HEK293T (cell line): ENCODE measurements at regions not wholly inside any gene's neighbourhood (a gene's known extent, or its start where the extent isn't known, plus 50 kb on each side); places are given as distances from the start of the nearest gene placed in this dataset.

Source experiments
- FOXM1 ChIP-seq: fragments of 450-650 bp; IDR thresholded peaks from 2 replicates; pipeline ENCODE4 v1.6.1; 2017; ENCODE audit warnings: mild to moderate bottlenecking, borderline replicate concordance
- HDGF ChIP-seq: fragments of 450-650 bp; IDR thresholded peaks from 2 replicates; pipeline ENCODE4 v1.6.1; 2017; ENCODE audit warnings: antibody characterized with exemption, borderline replicate concordance
- L3MBTL2 ChIP-seq: fragments of 450-650 bp; conservative IDR thresholded peaks from 2 replicates; pipeline ENCODE4 v1.6.1; 2016; ENCODE audit warnings: mild to moderate bottlenecking
- LEF1 ChIP-seq: fragments of 450-650 bp; IDR thresholded peaks from 2 replicates; pipeline ENCODE4 v1.6.1; 2017; ENCODE audit warnings: mild to moderate bottlenecking, borderline replicate concordance
- SP1 ChIP-seq: fragments of 450-650 bp; IDR thresholded peaks from 2 replicates; pipeline ENCODE4 v1.6.1; 2017

DNA sequence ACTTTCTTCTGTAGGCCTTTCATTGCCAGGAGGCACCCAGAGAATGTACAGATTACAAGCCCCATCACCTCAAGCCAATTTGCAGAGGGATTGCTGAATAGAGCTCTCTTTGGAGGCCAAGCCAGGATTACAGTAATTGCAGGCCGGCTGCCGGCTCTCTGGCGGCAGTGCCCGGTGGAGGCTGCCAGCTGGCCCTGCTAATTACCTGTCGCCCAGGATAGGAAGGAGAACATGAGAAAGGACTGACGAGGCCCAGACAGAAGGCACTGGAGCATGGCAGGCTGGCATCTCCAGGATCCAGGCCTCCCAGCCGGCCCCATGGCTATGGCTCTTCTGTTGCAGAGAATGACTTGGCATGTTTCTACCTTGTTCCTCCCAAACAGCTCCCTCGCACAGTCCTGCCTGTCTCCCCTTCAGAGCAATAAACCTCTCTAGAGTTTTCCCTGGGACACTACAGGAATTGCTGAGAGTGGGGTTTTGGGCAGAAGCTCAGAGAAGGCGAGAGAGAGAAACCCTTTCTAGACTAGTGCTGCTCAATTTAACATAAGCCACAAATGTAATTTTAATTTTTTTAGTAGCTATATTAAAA, 273.6 kb upstream of the PROK2 start:
- no peak for TF ChIP-seq FOXM1
- TF ChIP-seq LEF1 = no peak
- no peak for TF ChIP-seq L3MBTL2
- no peak for TF ChIP-seq SP1
- no peak for TF ChIP-seq HDGF
